Neural cell (in vitro differentiated cells): ENCODE measurements at regions not wholly inside any gene's neighbourhood (a gene's known extent, or its start where the extent isn't known, plus 50 kb on each side); places are given as distances from the start of the nearest gene placed in this dataset.

Experiments
- H2AFZ ChIP-seq: fragments of 200-600, 300-800 bp; sonication (generic), shearing (Covaris generic); 2 replicates; pipeline ENCODE4 v1.6.0; 2014; ENCODE audit warnings: low read depth, mild to moderate bottlenecking, antibody characterized with exemption, low read length, moderate library complexity
- H3F3A ChIP-seq: fragments of 200-600 bp; shearing (Covaris generic); 2 replicates; pipeline ENCODE4 v1.6.1; 2016; ENCODE audit warnings: mild to moderate bottlenecking, moderate library complexity, mixed read lengths, antibody characterized with exemption, low read length; ENCODE audit not compliant: insufficient read depth, poor library complexity, severe bottlenecking
- H3K27ac ChIP-seq: fragments of 200-600, 300-800 bp; sonication (generic), shearing (Covaris generic); 2 replicates; pipeline ENCODE4 v1.5.1; 2014; ENCODE audit warnings: mild to moderate bottlenecking, low read length, moderate library complexity
- H3K27me3 ChIP-seq: fragments of 300-800, 200-600 bp; sonication (generic), shearing (Covaris generic); 2 replicates; pipeline ENCODE4 v1.6.0; 2014; ENCODE audit warnings: mild to moderate bottlenecking, low read depth, low read length, moderate library complexity; ENCODE audit not compliant: insufficient read depth
- H3K36me3 ChIP-seq: fragments of 300-800, 200-600 bp; sonication (generic), shearing (Covaris generic); 2 replicates; pipeline ENCODE4 v1.5.1; 2014; ENCODE audit warnings: mild to moderate bottlenecking, antibody characterized with exemption, low read length, moderate library complexity; ENCODE audit not compliant: insufficient read depth
- H3K4me2 ChIP-seq: fragments of 300-800, 200-600 bp; sonication (generic), shearing (Covaris generic); 2 replicates; pipeline ENCODE4 v1.6.0; 2014; ENCODE audit warnings: mild to moderate bottlenecking, low read length
- H3K4me3 ChIP-seq: fragments of 300-800, 200-600 bp; sonication (generic), shearing (Covaris generic); 2 replicates; pipeline ENCODE4 v1.5.1; 2014; ENCODE audit warnings: mild to moderate bottlenecking, low read length, moderate library complexity
- H3K79me2 ChIP-seq: fragments of 200-600 bp; shearing (Covaris generic); replicated peaks from 2 replicates; pipeline ENCODE4 v1.6.0; 2014; ENCODE audit warnings: mild to moderate bottlenecking, low read length, moderate library complexity; ENCODE audit not compliant: insufficient read depth
- H3K9ac ChIP-seq: fragments of 300-800, 200-600 bp; sonication (generic), shearing (Covaris generic); 2 replicates; pipeline ENCODE4 v1.6.1; 2016; ENCODE audit warnings: mild to moderate bottlenecking, low read length, mixed read lengths
- H3K9me2 ChIP-seq: fragments of 200-600 bp; shearing (Covaris generic); 2 replicates; pipeline ENCODE4 v1.6.1; 2016; ENCODE audit warnings: mild to moderate bottlenecking, low read length, mixed read lengths; ENCODE audit not compliant: insufficient read depth
- H3K9me3 ChIP-seq: fragments of 200-600, 300-800 bp; sonication (generic), shearing (Covaris generic); 2 replicates; pipeline ENCODE4 v1.6.1; 2016; ENCODE audit warnings: mild to moderate bottlenecking, mixed run types, low read length, moderate library complexity, mixed read lengths
- H4K20me1 ChIP-seq: fragments of 200-600 bp; shearing (Covaris generic); 2 replicates; pipeline ENCODE4 v1.6.1; 2016; ENCODE audit warnings: mild to moderate bottlenecking, mixed run types; ENCODE audit not compliant: insufficient read depth
- CTCF ChIP-seq: fragments of 450-650 bp; IDR thresholded peaks from 2 replicates; pipeline ENCODE4 v1.5.1; 2014; ENCODE audit warnings: antibody characterized with exemption, mild to moderate bottlenecking, moderate library complexity; ENCODE audit not compliant: poor library complexity, severe bottlenecking
- EP300 ChIP-seq: fragments of 450-650 bp; conservative IDR thresholded peaks from 2 replicates; pipeline ENCODE4 v1.6.1; 2014; ENCODE audit warnings: antibody characterized with exemption, mild to moderate bottlenecking, moderate library complexity; ENCODE audit not compliant: poor library complexity, severe bottlenecking
- EZH2 ChIP-seq: fragments of 200-600, 300-800 bp; shearing (Covaris generic), sonication (generic); IDR thresholded peaks from 2 replicates; pipeline ENCODE4 v1.6.1; 2014; ENCODE audit warnings: antibody characterized with exemption, low read length, borderline replicate concordance, mild to moderate bottlenecking; ENCODE audit not compliant: insufficient read depth, poor library complexity, severe bottlenecking
- MXI1 ChIP-seq: fragments of 450-650 bp; conservative IDR thresholded peaks from 2 replicates; pipeline ENCODE4 v1.6.1; 2014; ENCODE audit warnings: antibody characterized with exemption, mild to moderate bottlenecking; ENCODE audit not compliant: poor library complexity, severe bottlenecking
- POLR2AphosphoS5 ChIP-seq: IDR thresholded peaks from 2 replicates; pipeline ENCODE4 v1.6.1; 2012
- RAD21 ChIP-seq: fragments of 450-650 bp; conservative IDR thresholded peaks from 2 replicates; pipeline ENCODE4 v1.6.1; 2014; ENCODE audit warnings: antibody characterized with exemption, mild to moderate bottlenecking, moderate library complexity
- REST ChIP-seq: IDR thresholded peaks from 2 replicates; pipeline ENCODE4 v1.6.1; 2012; ENCODE audit warnings: borderline replicate concordance
- SMC3 ChIP-seq: fragments of 450-650 bp; conservative IDR thresholded peaks from 2 replicates; pipeline ENCODE4 v1.6.1; 2014; ENCODE audit warnings: antibody characterized with exemption, mild to moderate bottlenecking, moderate library complexity; ENCODE audit not compliant: poor library complexity
- TAF1 ChIP-seq: IDR thresholded peaks from 2 replicates; pipeline ENCODE4 v1.6.1; 2012; ENCODE audit warnings: low read depth

DNA sequence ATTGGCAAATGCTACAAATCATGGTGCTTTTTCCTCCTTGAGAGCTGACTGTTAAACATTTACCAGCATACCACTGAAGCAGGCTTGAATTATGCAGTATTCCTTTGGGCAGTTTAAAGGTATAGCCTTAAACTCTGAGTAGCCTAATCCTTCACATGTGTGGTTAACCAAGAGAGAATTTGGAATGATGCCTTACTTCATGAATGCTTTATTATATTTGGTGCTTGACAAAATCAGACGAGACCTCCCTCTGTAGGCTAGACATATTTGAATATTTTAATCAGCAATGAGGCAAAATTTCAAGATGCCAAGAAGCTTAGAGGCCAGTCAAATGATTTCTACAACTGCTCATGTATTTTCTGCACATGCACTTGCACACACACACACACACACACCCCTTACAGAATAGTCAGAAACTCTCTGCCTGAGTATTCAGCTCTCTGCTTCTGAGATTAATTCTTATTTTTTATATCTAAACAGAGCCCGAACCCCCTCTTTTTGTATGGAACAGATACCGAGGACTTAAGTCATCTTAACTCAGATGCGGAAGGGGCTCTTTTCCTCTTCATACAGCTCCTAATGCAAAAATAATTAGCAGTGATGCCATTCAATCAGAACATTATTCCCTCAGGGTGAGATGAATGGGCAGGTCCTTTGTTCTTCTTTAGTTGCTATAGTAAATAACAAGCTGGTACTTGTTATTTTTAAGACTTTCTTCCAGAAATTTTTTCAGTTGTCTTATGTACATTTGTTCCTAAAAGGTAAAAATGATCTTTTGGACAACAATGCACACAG is 195.5 kb upstream of the TMC3 start:
- Histone ChIP-seq H3K4me2 (no peak overlapping the region), H2AFZ (no peak overlapping the region), H3K27me3 (no peaks in the 10 kb centered on the region), H3K9ac (no peak overlapping the region), H3F3A (no peaks in the 10 kb centered on the region), H3K9me3 (no peaks in the 10 kb centered on the region), H3K79me2 (no peaks in the 10 kb centered on the region), H4K20me1 (no peaks in the 10 kb centered on the region), H3K36me3 (no peaks in the 10 kb centered on the region), H3K4me3 (no peak overlapping the region), H3K27ac (no peak overlapping the region), H3K9me2 (no peaks in the 10 kb centered on the region)
- no peak for TF ChIP-seq MXI1
- TF ChIP-seq CTCF = no peak
- TF ChIP-seq RAD21 = no peak
- no peak for TF ChIP-seq EZH2
- no peak for TF ChIP-seq POLR2AphosphoS5
- no peak for TF ChIP-seq TAF1
- no peak for TF ChIP-seq EP300
- no peak for TF ChIP-seq SMC3
- TF ChIP-seq REST = no peak

DNA sequence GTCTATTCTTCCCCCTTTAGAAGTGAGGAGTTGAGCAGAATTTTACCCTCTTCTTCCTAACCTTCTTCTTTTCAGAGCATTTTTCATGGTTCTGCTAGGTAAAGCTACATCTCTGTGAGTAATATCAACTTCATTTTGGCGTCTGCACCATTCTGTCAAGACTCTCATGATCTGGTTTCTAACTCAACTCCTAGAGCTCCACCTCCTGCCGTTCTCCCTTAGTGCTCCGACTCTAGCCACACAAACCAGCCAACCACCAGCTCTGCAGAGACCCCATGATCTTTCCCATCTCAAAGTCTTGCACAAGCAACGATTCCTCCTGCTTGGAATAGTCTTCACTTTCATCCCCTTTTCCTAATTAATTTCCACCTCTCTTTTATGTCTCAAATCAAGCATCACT is 193.9 kb upstream of the TMC3 start:
- TF ChIP-seq EZH2 (no peak), RAD21 (no peak), REST (no peak), SMC3 (no peak), TAF1 (no peak), EP300 (no peak), CTCF (no peak), MXI1 (no peak), POLR2AphosphoS5 (no peak)
- no peak overlapping the region for H3K4me2 ChIP-seq
- no peak overlapping the region for H2AFZ ChIP-seq
- H4K20me1 ChIP-seq = no peaks in the 10 kb centered on the region
- no peak overlapping the region for H3K4me3 ChIP-seq
- H3K9me3 ChIP-seq = no peaks in the 10 kb centered on the region
- no peaks in the 10 kb centered on the region for H3K27me3 ChIP-seq
- H3K79me2 ChIP-seq = no peaks in the 10 kb centered on the region
- no peaks in the 10 kb centered on the region for H3K36me3 ChIP-seq
- no peak overlapping the region for H3K9ac ChIP-seq
- H3F3A ChIP-seq = no peaks in the 10 kb centered on the region
- no peaks in the 10 kb centered on the region for H3K9me2 ChIP-seq
- no peak overlapping the region for H3K27ac ChIP-seq
